ENCODE measurements at regions not wholly inside any gene's neighbourhood (a gene's known extent, or its start where the extent isn't known, plus 50 kb on each side); places are given as distances from the start of the nearest gene placed in this dataset.

DNA sequence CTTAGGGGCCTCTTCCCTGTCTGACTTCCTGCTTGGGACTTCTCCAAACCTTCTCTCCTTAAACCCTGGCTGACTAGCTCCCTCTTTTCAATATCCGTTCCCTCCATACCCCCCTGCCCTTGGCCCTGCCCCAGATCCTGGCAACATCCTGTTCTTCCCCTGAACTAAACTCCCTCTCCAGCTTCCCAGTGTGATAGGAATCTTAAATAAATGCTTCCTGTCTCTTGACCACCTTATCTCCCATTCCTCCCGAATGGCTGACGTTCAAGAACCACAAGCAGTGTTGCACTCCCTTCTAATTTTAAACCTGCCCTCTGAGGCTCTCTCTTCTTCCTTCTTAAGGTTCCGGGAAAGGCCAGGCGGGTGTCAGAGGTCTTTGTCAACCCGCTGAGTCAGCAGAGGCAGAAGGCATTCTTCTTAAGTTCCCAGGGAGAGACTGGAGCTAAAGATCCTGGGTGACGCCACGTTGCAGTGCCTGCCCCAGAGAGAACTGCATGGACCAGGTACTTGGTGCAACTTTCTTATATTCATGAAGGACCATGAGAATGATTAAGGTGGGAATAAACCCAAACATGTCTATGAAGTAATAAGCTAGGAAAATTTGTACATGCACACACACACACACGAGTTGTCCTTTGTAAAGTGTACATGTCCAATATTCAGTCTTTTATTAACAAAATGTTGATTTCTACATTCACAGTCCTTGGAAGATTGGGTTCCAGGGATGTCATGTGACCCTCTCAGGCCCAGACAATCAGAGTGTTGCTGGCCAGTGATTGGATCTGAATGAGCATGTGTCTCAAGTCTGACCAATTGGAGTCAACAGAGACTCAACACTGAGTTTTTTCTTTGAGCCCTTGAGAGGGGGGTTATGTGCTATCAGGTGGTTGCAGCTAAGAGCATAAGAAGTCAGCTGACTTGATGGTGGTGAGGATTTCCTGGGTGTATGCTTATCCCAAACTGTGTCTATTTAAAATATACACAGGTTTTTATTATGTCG is 420.2 kb upstream of the TBX3 start:
- TF ChIP-seq, protein P1, sequence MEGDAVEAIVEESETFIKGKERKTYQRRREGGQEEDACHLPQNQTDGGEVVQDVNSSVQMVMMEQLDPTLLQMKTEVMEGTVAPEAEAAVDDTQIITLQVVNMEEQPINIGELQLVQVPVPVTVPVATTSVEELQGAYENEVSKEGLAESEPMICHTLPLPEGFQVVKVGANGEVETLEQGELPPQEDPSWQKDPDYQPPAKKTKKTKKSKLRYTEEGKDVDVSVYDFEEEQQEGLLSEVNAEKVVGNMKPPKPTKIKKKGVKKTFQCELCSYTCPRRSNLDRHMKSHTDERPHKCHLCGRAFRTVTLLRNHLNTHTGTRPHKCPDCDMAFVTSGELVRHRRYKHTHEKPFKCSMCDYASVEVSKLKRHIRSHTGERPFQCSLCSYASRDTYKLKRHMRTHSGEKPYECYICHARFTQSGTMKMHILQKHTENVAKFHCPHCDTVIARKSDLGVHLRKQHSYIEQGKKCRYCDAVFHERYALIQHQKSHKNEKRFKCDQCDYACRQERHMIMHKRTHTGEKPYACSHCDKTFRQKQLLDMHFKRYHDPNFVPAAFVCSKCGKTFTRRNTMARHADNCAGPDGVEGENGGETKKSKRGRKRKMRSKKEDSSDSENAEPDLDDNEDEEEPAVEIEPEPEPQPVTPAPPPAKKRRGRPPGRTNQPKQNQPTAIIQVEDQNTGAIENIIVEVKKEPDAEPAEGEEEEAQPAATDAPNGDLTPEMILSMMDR (IDR thresholded peaks at IDR 0.05; ENCODE audit: unreplicated experiment): no peak
- peaks cover 4% of the 10 kb centered on the region for H3K4me1 Mint-ChIP-seq (ENCODE audit: low read depth)
- peaks cover 3% of the 10 kb centered on the region for H3K9me3 Mint-ChIP-seq (ENCODE audit: low read depth)
- DNase-seq (ENCODE audit: low spot score, unreplicated experiment): no peak
- H3K27me3 Mint-ChIP-seq: peaks cover 20% of the 10 kb centered on the region
- no peak overlapping the region for H3K4me3 Mint-ChIP-seq (ENCODE audit: low read depth)
- H3K27ac Mint-ChIP-seq: no peak overlapping the region
- no peaks in the 10 kb centered on the region for H3K36me3 Mint-ChIP-seq (ENCODE audit: insufficient read depth)

DNA sequence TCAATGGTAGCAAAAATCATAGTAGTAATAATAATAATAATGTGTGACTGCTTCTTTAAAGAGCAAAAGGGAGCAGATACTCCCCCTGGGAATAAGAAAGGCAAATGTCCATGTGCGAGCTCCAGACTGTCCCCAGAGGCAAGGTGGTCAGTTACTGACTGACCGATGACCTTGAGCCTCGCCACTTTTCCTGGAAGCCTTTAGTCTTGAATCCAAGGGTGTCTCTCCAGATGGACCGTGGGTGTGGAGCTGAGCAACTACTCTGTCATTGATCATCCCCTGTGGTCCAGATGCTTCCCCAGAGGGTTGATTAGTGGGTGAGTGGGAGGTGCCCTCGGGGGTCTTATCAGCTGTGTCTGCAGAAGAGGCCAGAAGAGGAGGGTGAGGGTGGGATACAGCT is 418.5 kb upstream of the TBX3 start:
- DNase-seq (ENCODE audit: low spot score, unreplicated experiment): no peak
- TF ChIP-seq, protein P1 (IDR thresholded peaks at IDR 0.05; ENCODE audit: unreplicated experiment): no peak
- H3K27me3 Mint-ChIP-seq: peaks cover 24% of the 10 kb centered on the region
- no peak overlapping the region for H3K27ac Mint-ChIP-seq
- H3K9me3 Mint-ChIP-seq (ENCODE audit: low read depth): peaks cover 3% of the 10 kb centered on the region
- peaks cover 4% of the 10 kb centered on the region for H3K4me1 Mint-ChIP-seq (ENCODE audit: low read depth)
- no peaks in the 10 kb centered on the region for H3K36me3 Mint-ChIP-seq (ENCODE audit: insufficient read depth)
- no peak overlapping the region for H3K4me3 Mint-ChIP-seq (ENCODE audit: low read depth)

DNA sequence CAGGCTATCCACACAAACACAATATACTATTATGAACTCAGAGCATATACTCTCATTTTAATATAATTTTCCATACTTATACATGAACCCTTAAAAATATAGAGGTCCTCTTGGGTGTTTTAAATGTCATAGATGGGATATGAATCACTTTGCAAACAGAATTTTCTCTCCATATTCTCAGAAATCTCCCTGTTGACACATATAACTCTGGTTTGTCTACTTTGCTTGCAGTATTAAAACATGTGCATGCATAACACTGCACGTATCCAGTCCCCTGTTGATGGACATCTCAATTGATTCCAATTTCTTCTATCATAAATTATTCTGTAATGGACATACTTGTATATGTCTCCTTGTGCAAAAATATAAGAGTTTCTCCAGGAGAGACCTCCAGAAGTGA is 417.5 kb upstream of the TBX3 start:
- Mint-ChIP-seq H3K27me3 (peaks cover 29% of the 10 kb centered on the region), H3K9me3 (ENCODE audit: low read depth) (peaks cover 3% of the 10 kb centered on the region)

DNA sequence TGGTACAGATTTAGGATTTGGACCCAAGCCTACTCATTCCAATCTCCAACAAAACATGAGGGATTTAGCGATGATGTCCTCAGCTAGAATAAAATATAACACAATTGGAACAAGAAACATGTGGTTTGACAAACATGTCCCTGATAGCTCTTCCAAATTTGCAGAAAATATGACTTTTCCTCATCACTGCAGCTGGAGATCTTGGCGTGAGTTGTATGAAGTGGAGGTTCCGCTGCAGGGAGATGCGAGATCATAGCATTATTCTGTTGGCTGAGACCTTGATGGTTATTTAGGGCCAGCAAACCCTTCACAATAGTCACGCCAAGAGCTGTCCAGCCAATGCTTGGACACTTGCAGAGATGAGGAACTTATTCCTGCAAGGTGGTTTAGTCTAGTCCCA is 413.4 kb upstream of the TBX3 start:
- Mint-ChIP-seq H3K4me3 (ENCODE audit: low read depth) (no peak overlapping the region), H3K4me1 (ENCODE audit: low read depth) (peaks cover 17% of the 10 kb centered on the region), H3K36me3 (ENCODE audit: insufficient read depth) (no peaks in the 10 kb centered on the region), H3K27ac (no peak overlapping the region), H3K9me3 (ENCODE audit: low read depth) (peaks cover 4% of the 10 kb centered on the region), H3K27me3 (peaks cover 33% of the 10 kb centered on the region)
- TF ChIP-seq, protein P1 (IDR thresholded peaks at IDR 0.05; ENCODE audit: unreplicated experiment): no peak
- no peak for DNase-seq (ENCODE audit: low spot score, unreplicated experiment)

More for the DNA sequence above, 417.5 kb upstream of the TBX3 start:
- Mint-ChIP-seq H3K36me3 (ENCODE audit: insufficient read depth) (no peaks in the 10 kb centered on the region), H3K4me1 (ENCODE audit: low read depth) (peaks cover 4% of the 10 kb centered on the region), H3K4me3 (ENCODE audit: low read depth) (no peak overlapping the region), H3K27ac (no peak overlapping the region)
- DNase-seq (ENCODE audit: low spot score, unreplicated experiment): no peak
- TF ChIP-seq, protein P1 (IDR thresholded peaks at IDR 0.05; ENCODE audit: unreplicated experiment): no peak

DNA sequence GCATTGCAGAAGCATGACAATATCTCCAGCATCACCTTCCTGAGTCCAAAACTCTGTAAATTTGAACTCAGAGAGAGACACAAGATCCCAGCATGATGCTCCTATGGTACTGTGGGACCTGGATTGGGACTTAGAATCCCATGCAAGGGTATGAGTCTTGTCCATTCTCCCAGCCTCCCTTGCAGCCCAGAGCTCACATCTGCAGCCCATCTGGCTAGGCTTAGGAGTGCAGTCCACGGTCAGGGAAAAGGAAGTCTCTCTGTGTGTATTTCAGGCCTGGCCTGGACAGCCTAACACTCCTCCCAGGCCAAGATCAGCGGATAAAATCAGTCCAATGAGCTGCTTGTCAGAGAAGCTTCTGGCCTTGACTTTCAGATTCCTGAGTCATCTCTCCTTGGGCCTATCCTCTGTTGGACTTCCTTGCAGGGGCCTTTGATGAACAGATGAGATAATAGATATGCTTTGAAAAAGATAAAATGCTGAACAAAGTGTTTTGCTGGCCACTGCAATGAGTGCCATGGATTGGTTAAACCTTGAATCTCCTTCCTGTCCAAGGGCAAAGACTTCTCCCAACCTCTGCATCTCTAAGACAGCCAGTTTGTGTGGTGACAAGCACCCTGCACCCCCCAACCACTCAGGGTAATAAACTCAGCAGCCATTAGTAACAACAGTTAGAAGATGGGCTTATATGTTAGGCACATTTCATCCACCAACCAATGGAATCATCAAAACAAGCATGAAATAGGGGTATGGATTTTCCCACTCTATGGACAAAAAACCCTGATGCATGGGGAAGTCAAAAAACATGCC is 412.8 kb upstream of the TBX3 start:
- DNase-seq (ENCODE audit: low spot score, unreplicated experiment): no peak
- TF ChIP-seq, protein P1 (IDR thresholded peaks at IDR 0.05; ENCODE audit: unreplicated experiment): no peak
- Mint-ChIP-seq H3K4me1 (ENCODE audit: low read depth) (peaks cover 17% of the 10 kb centered on the region), H3K27me3 (peaks cover 33% of the 10 kb centered on the region), H3K36me3 (ENCODE audit: insufficient read depth) (no peaks in the 10 kb centered on the region), H3K27ac (no peak overlapping the region), H3K4me3 (ENCODE audit: low read depth) (no peak overlapping the region), H3K9me3 (ENCODE audit: low read depth) (peaks cover 4% of the 10 kb centered on the region)
